ENCODE measurements at regions not wholly inside any gene's neighbourhood (a gene's known extent, or its start where the extent isn't known, plus 50 kb on each side); places are given as distances from the start of the nearest gene placed in this dataset.

DNA sequence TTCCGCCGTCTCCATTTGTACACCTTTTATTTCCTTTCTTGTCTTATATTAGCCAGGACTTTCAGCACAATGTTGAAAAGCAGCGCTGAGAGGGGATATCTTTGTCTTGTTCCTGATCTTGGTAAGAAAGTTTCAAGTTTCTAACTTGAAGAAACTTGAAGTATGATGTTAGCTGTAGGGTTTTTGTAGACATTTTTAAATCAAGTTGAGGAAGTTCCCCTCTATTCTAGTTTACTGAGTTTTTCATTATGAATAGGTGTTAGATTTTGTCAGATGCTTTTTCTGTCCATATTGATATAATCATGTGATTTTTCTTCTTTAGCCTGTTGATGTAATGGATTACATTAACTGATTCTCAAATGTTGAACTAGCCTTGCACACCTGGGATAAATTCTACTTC, 425.7 kb downstream of the PIK3R1 start:
- TF ChIP-seq, protein P1, sequence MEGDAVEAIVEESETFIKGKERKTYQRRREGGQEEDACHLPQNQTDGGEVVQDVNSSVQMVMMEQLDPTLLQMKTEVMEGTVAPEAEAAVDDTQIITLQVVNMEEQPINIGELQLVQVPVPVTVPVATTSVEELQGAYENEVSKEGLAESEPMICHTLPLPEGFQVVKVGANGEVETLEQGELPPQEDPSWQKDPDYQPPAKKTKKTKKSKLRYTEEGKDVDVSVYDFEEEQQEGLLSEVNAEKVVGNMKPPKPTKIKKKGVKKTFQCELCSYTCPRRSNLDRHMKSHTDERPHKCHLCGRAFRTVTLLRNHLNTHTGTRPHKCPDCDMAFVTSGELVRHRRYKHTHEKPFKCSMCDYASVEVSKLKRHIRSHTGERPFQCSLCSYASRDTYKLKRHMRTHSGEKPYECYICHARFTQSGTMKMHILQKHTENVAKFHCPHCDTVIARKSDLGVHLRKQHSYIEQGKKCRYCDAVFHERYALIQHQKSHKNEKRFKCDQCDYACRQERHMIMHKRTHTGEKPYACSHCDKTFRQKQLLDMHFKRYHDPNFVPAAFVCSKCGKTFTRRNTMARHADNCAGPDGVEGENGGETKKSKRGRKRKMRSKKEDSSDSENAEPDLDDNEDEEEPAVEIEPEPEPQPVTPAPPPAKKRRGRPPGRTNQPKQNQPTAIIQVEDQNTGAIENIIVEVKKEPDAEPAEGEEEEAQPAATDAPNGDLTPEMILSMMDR (IDR thresholded peaks at IDR 0.05; ENCODE audit: low read depth, low read length) = no peak
- no peak overlapping the region for H3K4me3 ChIP-seq (ENCODE audit: low read depth, low read length)

GRCh38 chr5:68643064-68643463, 427.5 kb downstream of the PIK3R1 start:
- TF ChIP-seq, protein P1 (IDR thresholded peaks at IDR 0.05; ENCODE audit: low read depth, low read length) = no peak

GRCh38 chr5:68644971-68645370, 429.4 kb downstream of the PIK3R1 start:
- TF ChIP-seq, protein P1 (IDR thresholded peaks at IDR 0.05; ENCODE audit: low read depth, low read length) = no peak
- no peak overlapping the region for H3K4me3 ChIP-seq (ENCODE audit: low read depth, low read length)

More at GRCh38 chr5:68643064-68643463, 427.5 kb downstream of the PIK3R1 start:
- H3K4me3 ChIP-seq (ENCODE audit: low read depth, low read length) = no peak overlapping the region

DNA sequence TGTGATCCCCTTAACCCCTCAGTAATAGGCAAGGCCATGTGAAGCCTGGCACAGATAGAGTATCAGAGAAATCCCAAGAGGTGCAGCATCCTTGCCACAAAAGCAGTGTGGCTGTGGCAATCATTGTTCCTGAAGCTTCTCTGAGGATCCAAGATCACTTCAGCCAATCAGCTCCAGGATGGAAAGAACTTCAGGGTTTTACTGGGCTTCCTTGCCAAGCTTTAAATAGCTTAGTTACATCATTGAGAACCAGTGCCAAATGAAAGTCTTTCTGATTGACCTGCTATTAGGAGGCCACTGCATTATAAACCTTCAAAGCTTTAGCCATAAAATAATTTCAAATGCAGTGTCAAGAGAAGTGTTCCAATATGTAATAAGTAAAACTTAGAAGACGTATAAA, 430.6 kb downstream of the PIK3R1 start:
- TF ChIP-seq, protein P1 (IDR thresholded peaks at IDR 0.05; ENCODE audit: low read depth, low read length) = no peak
- no peak overlapping the region for H3K4me3 ChIP-seq (ENCODE audit: low read depth, low read length)

DNA sequence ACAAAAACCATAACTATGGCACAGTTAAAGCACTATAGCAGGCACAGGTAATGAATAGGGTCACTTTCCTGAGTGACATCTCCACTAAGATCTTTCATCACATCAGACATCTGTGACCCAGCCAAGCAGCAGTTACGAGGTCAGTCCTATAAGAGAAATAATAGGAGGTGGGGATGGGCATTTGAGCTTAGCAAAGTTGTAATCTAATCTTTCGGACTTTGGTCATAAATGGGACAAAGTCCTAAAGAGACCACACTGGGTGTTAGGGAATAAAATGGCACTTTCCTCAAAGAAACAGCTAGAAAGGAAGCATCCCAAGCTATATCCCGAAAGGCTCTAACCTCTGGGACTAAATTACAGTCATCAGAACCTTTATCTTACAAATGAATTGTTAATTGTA, 432.2 kb downstream of the PIK3R1 start:
- no peak overlapping the region for H3K4me3 ChIP-seq (ENCODE audit: low read depth, low read length)
- TF ChIP-seq, protein P1 (IDR thresholded peaks at IDR 0.05; ENCODE audit: low read depth, low read length) = no peak

DNA sequence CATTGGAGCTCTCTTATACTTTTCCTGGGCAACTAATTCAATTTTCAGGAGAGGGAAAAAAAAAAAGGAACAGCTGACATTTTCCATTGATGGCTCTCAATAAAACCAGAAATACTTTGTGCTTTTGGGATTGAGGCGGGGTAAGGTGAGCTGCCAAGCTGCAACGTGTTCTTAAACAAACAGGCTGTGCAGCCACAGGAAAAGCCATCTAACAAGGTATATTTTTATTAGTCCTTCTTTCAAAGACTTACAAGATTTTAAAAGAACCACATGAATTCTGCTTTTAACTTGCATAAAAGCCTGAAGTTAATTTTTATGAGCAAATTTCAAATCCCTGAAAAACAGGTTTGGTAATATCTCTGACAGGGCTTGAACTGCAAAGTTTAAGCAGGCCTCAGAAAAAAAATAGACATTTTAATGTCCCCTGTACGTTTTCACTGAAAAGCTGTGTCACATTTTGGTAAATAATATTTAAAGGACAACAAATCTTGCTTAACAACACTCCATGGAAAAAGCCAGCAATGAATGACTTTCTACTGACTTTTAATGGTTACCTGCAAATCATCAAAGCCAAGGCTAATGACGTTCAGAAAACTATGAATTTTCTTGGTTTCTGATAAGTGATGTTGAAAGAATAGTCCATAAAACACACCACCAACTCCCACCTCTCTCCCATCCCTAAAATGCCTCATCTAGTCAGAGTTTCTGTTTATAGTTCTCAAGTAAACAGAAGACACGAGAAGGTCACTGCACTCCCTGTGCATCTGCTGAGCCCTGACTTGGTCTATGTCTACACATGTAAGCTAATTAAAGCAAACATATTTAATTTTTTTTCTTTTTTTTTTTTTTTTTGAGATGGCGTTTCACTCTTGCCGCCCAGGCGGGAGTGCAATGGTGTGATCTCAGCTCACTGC, 433.6 kb downstream of the PIK3R1 start:
- TF ChIP-seq, protein P1 (IDR thresholded peaks at IDR 0.05; ENCODE audit: low read depth, low read length) = no peak
- no peak overlapping the region for H3K4me3 ChIP-seq (ENCODE audit: low read depth, low read length)

DNA sequence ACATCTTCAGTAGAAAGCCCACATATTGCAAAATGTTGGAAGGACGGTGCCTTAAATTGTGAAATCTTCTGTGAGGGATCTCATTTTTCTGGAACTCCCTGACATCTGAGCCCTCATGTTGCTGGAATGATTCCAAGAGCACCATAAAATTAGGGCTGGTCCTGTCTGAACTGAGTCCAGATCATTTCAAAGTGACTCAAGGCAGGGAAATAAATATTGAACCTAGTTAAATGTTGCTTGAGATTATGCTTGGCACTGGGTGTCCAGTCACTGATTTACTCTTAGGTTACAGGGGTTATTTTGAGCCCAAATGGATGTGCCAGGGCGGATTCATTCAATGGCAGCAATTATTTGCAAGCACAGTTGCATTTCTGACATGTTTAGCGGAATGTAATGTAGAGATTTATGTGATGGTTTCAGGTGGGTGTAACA, 437.0 kb downstream of the PIK3R1 start:
- TF ChIP-seq, protein P1 (IDR thresholded peaks at IDR 0.05; ENCODE audit: low read depth, low read length) = no peak

More for the DNA sequence above, 437.0 kb downstream of the PIK3R1 start:
- H3K4me3 ChIP-seq (ENCODE audit: low read depth, low read length) = no peak overlapping the region
